ENCODE measurements at regions not wholly inside any gene's neighbourhood (a gene's known extent, or its start where the extent isn't known, plus 50 kb on each side); places are given as distances from the start of the nearest gene placed in this dataset.
A peak's percentile ranks its signal among the peaks of the same experiment; 100 is the strongest.

DNA sequence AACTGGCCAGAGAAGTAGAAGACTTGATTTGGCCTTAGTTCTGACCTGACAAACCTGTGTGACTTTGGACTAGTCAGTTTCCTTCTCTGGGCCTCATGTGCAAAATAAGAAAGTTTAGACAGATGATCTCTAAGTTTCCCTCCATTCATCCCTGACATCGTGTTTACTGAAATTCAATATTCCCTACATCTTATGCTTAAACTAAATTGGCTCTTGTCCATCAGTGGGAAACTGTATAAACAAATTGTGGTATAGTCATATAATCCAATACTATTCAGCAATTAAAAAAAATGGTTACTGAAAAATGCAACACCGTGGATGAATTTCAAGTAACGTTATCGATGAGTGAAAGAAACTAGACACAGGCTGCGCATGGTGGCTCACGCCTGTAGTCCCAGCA, 64.4 kb upstream of the HRH1 start:
- DNase-seq = no peak

DNA sequence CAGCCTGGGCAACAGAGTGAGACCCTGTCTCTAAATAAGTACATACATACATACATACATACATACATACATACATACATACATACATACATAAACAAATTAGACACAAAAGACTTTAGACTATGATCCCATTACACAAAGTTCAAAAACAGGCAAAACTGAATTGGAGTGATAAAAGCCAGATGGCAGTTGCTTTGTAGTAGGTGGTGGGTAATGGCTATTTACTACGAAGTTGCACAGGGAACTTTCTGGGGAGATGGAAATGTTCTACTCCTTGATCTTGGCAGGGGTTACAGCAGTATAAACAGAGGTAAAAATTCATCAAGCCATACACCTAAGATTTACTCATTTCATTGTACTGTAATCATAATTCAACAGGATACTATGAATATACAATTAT, 63.7 kb upstream of the HRH1 start:
- no peak for DNase-seq

GRCh38 chr3:11091088-11091590, 63.2 kb upstream of the HRH1 start:
- DNase-seq = no peak

- no peak for DNase-seq
Measured at GRCh38 chr3:11091791-11092190, 62.5 kb upstream of the HRH1 start.

DNA sequence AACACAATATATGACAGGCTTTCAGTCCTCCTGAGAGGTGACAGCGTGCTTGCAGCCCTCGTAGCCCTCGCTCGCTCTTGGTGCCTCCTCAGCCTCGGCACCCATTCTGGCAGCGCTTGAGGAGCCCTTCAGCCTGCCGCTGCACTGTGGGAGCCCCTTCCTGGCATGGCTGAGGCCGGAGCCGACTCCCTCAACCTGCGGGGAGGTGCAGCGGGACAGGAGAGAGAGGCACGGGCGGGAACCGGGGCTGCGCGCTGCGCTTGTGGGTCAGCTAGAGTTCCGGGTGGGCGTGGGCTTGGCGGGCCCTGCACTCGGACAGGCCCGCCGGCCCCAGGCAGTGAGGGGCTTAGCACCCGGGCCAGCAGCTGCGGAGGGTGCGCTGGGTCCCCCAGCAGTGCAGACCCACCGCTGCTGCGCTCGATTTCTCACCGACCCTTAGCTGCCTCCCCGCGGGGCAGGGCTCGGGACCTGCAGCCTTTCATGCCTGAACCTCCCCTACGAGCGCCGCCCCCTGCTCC, 60.4 kb upstream of the HRH1 start:
- no peak for DNase-seq

DNA sequence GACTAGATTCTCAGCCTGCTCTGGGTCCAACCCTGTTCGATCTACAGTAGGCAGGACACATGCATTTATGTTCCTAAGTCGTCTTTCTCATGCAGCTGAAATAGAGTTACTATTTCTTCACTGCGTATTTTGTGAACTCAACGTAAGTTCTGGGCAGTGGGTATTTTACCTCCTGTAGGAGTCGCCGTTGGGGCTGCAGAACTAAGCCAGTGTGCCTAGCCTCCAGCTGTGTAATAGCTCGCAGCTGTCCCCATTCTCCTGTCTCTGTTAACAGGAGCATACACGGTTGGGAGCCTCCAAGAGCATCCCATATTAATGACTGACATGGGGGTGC, 58.4 kb upstream of the HRH1 start:
- no peak for DNase-seq

DNA sequence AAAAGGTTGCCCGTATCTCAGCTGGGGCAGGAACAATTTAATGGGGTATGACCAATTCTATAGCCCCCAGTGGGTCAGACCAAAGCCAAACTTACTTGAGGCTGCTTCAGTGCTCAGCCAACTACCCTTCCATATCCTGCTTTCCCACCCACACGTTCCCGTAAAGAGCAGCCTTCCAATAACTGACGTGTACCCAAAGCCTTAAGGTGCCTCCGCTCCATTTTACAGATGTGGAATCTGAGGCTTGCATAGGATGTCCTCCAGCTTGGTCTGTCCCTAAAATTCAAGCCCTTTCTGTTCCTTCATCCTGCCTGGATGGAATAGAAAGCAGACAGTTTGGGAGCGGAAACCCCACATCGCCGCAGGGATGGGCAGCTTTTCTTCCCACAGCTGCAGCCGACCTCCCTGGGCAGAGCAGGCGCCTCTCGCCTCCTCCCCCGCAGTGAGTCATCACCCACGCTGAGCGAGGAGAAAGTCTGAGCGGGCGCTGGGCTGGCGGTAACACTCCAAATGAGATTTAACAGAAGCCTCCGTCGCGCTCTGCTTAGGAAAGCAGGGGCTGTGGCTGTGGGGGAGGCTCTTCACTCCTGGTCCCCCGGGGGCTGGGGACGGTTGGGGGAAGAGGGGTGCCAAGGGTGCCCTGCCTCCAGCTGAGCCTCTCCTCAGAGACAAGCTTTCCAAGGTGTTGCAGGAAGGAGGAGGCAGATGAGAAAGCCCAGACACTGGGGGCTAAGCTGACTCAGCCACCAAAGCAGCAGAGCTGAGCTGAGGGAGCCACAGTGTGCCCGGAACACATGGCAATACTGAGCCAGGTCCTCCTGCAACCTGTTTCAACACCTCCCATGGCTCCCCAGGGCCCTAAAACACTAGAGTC, 57.8 kb upstream of the HRH1 start:
- DNase-seq = peak; percentile 61

- DNase-seq = no peak
Measured at GRCh38 chr3:11099306-11099705, 55.0 kb upstream of the HRH1 start.
